ENCODE measurements at regions not wholly inside any gene's neighbourhood (a gene's known extent, or its start where the extent isn't known, plus 50 kb on each side); places are given as distances from the start of the nearest gene placed in this dataset.

- intact Hi-C loops (cut with DNase I), result no loop called here
- no peak overlapping the region for H3K27ac ChIP-seq
- 72 to 79% (median 76%) methylated on average over 4 of the region's 4 CpGs for WGBS, 4 donors
These were observed 68.0 kb upstream of the MAMDC2 start for GRCh38 chr9:69975681-69976080.

GRCh38 chr9:69976152-69976551 lies 67.5 kb upstream of the MAMDC2 start:
- Histone ChIP-seq H3K36me3 (replicated peaks in 1 of 2) (no peaks in the 10 kb centered on the region), H3K9me3 (replicated peaks in 1 of 3) (no peaks in the 10 kb centered on the region), H3K27ac (no peak overlapping the region), H3K4me3 (no peak overlapping the region), H3K27me3 (no peaks in the 10 kb centered on the region), H3K4me1 (replicated peaks in 1 of 2) (no peaks in the 10 kb centered on the region)
- DNase-seq, result no peak
- intact Hi-C loops (cut with DNase I), result no loop called here
- WGBS, 4 donors, result 56 to 66% (median 61%) methylated on average over 4 of the region's 4 CpGs
- TF ChIP-seq, protein P1, sequence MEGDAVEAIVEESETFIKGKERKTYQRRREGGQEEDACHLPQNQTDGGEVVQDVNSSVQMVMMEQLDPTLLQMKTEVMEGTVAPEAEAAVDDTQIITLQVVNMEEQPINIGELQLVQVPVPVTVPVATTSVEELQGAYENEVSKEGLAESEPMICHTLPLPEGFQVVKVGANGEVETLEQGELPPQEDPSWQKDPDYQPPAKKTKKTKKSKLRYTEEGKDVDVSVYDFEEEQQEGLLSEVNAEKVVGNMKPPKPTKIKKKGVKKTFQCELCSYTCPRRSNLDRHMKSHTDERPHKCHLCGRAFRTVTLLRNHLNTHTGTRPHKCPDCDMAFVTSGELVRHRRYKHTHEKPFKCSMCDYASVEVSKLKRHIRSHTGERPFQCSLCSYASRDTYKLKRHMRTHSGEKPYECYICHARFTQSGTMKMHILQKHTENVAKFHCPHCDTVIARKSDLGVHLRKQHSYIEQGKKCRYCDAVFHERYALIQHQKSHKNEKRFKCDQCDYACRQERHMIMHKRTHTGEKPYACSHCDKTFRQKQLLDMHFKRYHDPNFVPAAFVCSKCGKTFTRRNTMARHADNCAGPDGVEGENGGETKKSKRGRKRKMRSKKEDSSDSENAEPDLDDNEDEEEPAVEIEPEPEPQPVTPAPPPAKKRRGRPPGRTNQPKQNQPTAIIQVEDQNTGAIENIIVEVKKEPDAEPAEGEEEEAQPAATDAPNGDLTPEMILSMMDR (IDR thresholded peaks at IDR 0.05), result no peak
- TF ChIP-seq POLR2A (IDR thresholded peaks at IDR 0.05), result no peak

More at GRCh38 chr9:69975681-69976080, 68.0 kb upstream of the MAMDC2 start:
- Histone ChIP-seq H3K36me3 (replicated peaks in 1 of 2) (no peaks in the 10 kb centered on the region), H3K9me3 (replicated peaks in 1 of 3) (no peaks in the 10 kb centered on the region), H3K4me3 (no peak overlapping the region), H3K4me1 (replicated peaks in 1 of 2) (no peaks in the 10 kb centered on the region), H3K27me3 (no peaks in the 10 kb centered on the region)
- DNase-seq, result no peak
- TF ChIP-seq POLR2A (IDR thresholded peaks at IDR 0.05), result no peak
- TF ChIP-seq, protein P1 (IDR thresholded peaks at IDR 0.05), result no peak

DNA sequence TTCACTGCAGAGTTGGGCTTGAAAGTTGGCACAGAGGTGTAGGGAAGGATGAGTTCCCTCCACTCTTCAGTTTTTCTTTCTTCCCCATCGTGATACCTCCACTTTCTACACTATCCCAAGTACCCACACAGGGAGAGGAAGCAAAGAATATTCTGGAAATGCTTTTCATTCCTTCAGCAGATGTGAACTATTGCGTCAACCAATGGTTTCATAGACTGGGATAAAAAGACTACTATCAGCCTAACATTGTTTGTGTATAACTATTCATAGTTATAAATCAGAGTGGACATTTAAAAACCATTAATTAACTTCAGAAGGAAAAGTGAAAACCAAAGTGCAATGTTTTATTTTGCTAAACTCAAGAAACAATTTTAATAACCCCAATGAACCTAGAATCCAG lies 63.6 kb upstream of the MAMDC2 start:
- 62 to 70% (median 68%) methylated on average over 2 of the region's 2 CpGs for WGBS, 4 donors
- no peaks in the 10 kb centered on the region for H3K4me1 ChIP-seq (replicated peaks in 1 of 2)
- H3K36me3 ChIP-seq (replicated peaks in 1 of 2), result no peaks in the 10 kb centered on the region
- intact Hi-C loops (cut with DNase I), result no loop called here
- no peak for DNase-seq
- no peak for TF ChIP-seq POLR2A (IDR thresholded peaks at IDR 0.05)
- TF ChIP-seq, protein P1 (IDR thresholded peaks at IDR 0.05), result no peak
- H3K27ac ChIP-seq, result peak overlapping the region in 1 of 5 donors; percentile 59
- H3K27me3 ChIP-seq, result no peaks in the 10 kb centered on the region
- no peaks in the 10 kb centered on the region for H3K9me3 ChIP-seq (replicated peaks in 1 of 3)
- H3K4me3 ChIP-seq, result no peak overlapping the region

DNA sequence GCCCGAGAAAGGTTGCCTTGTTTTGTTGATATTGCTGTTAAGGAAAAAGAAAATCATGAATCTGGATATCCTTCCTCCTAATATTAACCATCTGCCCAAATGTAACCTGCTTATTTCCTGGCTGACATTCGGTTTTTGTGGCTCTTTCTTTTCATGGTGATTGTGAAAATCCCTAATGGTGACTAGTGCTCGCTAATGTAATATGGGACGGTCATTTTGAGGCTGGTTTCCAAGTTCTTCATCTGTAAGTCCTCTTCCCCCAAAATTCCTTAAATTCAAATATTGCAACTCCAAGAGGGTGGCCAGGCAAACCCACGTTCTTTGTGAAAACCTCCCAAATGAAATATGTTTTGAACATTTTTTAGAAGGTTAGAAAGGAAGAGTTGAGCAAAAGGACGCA lies 63.1 kb upstream of the MAMDC2 start:
- no peaks in the 10 kb centered on the region for H3K4me1 ChIP-seq (replicated peaks in 1 of 2)
- no peak overlapping the region for H3K4me3 ChIP-seq
- peak overlapping the region in 1 of 5 donors; percentile 59 for H3K27ac ChIP-seq
- H3K36me3 ChIP-seq (replicated peaks in 1 of 2), result no peaks in the 10 kb centered on the region
- no peaks in the 10 kb centered on the region for H3K9me3 ChIP-seq (replicated peaks in 1 of 3)
- no peaks in the 10 kb centered on the region for H3K27me3 ChIP-seq
- intact Hi-C loops (cut with DNase I), result no loop called here
- no peak for DNase-seq
- TF ChIP-seq, protein P1 (IDR thresholded peaks at IDR 0.05), result no peak
- TF ChIP-seq POLR2A (IDR thresholded peaks at IDR 0.05), result no peak
- 64 to 72% (median 68%) methylated on average over 6 of the region's 6 CpGs for WGBS, 4 donors

Measured in adrenal gland (tissue), 9 donors.